ENCODE measurements at regions not wholly inside any gene's neighbourhood (a gene's known extent, or its start where the extent isn't known, plus 50 kb on each side); places are given as distances from the start of the nearest gene placed in this dataset.
"Not testable (repeated sequence)": the region's sequence is repeated elsewhere in the genome, so short reads cannot be mapped to it uniquely, and the experiment has no call there.

DNA sequence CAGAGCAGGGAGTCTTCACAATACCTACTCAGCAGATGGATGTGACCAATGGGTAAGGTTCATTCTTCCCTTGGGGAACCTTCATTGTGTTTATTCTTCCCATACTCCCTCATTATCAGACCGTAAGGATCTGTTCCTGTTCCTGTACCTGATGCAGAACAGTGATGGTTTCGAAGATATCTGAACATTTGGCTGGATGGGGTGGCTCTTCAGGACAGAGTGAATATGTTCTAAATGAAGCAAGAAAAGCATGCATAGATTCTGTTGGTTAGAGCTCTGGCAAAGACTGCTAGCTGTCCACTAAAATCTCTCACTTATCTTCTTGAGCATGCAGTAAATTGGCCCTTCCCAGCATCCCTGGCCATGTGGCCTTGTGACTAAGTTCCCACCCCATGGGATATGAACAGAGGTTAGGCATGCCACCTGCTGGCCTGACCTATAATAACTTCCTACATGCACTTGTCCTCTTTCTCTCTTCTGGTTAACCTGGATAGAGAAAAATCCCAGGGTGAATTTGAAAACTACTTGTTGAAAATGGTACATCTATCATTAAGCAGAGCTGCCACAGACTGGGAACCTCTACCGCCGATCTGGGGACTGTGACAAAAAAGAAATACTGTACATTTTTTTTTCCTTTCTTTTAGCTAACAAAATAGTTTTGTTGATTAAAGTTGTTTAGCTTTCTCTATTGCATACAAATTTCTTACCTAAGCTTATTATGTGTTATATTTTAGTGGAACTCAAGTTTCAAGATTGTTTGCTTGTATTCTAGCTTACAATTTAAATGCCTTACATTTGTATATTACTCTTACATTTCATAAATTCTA, 60.0 kb upstream of the BANK1 start:
- peak; percentile 39 for DNase-seq

DNA sequence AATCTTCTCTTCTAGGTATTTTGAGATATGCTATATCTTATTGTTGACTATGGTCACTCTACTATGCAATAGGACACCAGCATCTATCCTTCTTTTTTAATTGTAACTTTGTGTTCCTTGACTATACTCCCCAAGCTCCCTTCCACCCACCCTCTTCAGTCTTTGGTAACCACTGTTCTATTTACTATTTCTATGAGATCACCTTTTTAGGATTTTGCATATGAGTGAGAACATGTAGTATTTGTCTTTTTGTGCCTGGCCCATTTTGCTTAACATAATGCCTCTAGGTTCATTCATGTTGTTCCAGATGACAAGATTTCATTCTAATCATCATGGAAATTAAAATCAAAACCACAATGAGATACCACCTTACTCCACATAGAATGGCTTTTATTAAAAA, 63.3 kb upstream of the BANK1 start:
- DNase-seq = no peak

GRCh38 chr4:101724093-101724492, 66.4 kb upstream of the BANK1 start:
- DNase-seq = no peak

DNA sequence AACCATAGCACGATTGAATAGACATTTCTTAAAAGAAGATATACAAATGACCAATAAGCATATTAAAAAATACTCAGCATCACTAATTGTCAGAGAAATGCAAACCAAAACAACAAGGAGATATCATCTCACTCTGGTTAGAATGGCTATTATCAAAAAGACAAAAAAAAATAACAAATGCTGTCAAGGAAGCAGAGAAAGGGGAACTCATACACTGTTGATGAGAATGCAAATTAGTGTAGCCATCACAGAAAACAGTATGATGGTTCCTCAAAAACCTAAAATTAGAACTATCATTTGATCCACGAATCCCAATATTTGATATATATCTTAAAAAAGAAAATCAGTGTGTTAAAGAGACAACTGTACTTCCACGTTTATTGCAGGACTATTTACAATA, 71.7 kb upstream of the BANK1 start:
- DNase-seq = no peak

DNA sequence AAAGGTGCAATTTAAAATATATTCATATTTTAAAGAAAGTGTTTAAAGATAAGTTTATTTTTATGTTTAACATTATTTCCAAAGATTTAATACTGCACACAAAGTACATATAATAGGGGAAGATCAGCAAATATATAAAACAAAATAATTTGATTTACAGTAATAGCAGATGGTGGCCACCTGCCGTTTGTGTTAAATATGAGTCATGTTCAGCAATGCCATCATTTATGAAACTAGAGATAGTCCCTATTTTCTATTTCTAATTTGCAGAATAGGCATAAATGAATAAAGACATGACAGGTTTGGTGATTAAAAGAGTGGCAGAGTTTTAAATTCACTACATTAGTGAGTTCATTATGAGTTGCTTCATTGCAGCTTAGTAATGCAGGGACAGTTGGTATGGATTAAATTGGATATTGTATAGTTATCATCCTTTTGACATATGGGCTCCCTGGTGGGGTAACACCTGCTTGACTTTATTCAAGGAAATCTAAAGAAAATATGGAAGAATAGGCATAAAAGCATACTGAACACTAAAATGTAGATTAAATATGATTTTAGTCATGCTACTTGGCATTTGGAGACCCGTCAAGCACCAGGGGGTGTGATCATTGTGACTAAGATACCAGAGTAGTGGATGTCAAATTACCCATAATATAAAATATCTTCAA, 78.8 kb upstream of the BANK1 start:
- DNase-seq = peak; percentile 1

GRCh38 chr4:101710806-101711205, 79.7 kb upstream of the BANK1 start:
- DNase-seq = no peak

DNA sequence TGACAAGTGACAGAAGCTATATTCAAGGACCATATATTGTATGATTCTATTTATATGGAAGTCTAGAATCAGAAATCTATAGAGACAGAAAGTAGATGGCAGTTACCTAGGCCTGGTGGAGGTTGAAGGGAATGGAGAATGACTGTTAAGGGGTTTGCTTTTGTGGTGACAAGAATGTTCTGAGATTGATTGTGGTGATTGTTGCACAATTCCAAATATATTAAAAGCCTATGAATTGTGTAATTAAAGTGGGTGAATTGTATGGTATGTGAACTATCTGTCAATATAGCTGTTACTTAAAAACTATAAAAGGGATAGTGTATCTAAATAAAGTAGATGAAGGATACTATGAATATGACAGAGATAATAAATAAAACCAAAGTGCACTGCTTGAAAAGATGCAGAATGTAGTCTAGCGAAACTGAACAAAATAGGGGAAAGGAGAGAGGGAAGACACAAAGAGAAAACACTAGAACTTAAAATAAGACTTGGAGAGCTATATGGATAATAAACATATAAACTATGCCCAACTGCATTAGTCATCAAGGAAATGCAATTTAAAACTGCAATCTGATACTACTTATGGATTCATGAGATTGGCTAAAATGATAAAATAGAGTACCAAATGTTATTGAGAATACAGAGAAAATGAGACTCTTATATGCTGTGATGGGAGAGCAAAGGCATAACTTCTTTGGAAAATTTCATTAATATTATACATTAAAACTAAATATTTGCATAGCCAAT, 82.1 kb upstream of the BANK1 start:
- DNase-seq = no peak

- no peak for DNase-seq
Measured at GRCh38 chr4:101707596-101707995, 82.9 kb upstream of the BANK1 start.

DNA sequence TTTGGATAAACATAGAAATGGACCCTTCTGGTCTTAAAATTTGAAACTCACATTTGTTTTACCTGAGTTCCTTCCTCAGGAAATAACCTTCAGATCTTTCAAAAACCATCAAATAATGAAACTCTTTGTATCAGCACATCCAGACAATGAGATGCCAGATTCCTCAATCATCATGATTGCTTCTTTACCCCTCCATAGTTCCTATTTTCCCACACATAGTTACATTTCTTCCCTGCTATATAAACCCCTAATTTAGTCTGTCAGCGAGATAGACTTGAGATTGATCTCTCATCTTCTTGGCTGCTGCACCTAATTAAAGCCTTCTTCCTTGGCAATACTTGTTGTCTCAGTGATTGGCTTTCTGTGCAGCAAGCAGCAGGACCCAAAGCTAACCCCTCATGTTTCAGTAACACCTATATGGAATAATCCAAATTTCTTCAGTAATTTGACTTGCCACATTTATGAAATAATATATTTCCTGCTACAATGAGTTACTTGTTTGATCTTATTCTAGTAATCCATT, 83.9 kb upstream of the BANK1 start:
- DNase-seq = no peak

- DNase-seq = no peak
Measured at GRCh38 chr4:101701551-101701950, 89.0 kb upstream of the BANK1 start.

- DNase-seq = no peak
Measured at GRCh38 chr4:101699441-101700124, 90.9 kb upstream of the BANK1 start.

DNA sequence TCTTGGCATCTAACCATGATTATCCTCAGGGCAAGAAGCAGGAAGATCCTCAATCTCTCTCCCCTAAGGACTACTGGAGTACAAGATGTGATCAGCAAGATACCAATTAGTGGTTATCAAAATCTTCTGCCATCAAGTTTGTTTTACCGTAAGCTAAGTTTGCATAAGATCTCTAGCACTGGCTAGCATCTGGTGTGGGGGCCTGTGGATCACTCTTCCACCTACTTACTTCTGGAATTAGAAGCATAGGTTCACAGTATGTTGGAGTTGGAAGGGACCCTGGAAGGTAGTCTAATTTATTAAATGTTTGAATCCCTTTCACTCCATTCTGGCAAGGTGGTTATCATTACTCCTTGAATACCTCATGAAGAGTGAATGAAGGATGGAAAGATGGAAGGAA, 93.3 kb upstream of the BANK1 start:
- no peak for DNase-seq

- DNase-seq = no peak
Measured at GRCh38 chr4:101696276-101697010, 94.1 kb upstream of the BANK1 start.

DNA sequence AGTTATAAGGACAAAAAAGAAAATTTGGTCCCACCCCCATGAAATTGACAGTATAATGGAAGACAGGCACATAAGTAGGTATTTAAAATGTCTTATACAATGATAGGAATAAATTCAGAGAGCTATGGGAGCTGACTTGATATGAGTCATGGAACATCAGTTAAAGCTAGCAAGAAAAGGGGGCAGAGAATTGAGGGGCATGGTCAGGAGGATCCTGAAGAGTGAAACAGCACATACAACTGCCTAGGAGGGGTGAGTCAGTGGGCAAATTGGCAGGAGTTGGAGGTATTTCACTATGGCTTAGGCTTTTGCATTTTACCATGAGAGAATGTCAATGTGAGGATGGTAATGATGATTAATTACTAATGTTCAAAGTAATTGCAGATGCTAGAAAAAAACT, 95.4 kb upstream of the BANK1 start:
- DNase-seq = no peak

DNA sequence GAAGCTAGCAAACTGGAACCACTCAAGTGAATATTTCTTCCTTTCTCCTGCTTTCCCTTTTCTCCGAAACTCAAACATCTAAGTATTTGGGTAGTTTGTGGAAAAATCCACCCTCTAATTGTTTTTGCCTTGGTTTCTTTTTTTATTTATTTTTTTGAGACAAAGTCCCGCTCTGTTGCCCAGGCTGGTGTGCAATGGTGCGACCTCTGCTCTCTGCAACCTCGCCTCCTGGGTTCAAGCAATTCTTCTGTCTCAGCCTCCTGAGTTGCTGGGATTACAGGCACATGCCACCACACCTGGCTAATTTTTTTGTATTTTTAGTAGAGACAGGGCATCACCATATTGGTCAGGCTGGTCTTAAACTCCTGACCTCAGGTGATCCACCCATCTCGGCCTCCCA, 96.1 kb upstream of the BANK1 start:
- DNase-seq = not testable (repeated sequence)

DNA sequence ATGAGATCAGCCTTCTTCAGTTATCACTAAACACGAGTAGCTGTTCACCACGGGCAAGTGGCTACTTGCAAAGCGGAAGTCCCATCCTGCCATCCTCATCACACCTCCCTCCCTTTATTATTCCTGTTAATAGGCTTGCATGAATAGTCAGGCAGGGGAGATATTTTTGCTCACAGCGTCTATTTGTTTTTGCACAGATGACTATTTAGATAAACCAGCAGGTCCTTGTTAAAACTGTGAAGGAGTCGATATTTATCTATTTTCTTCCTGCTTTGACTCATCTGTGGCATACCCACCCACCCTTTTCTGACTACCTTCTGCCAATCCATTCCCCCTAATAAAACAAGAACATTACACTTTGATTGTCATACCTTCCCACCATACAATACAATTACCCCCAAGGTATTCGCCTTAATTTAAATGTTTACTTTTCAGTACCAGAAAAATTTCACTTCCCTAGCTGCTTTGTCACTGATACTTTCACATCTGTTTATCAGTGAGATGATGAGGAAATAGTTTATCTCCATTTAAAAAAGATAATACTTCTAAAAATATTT, 96.6 kb upstream of the BANK1 start:
- DNase-seq = no peak

DNA sequence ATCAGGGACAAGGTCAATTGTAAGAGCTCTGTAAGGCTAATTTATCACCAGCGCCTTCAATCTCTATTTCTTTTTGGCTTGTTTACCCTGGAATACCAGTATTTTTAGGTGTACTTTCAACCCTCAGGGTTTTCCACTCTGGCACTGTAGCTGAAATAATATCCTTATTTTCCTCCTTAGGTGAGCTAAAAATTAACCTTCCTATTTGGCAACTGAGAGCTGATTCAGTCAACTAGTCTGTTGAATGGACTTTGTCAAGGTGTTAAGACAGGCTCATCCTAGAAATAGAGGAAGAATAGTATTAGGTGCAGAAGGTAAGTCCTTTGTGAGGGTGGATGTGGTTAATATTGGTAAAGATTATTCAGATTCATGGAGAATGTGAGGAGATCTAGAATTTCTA, 101.3 kb upstream of the BANK1 start:
- no peak for DNase-seq

DNA sequence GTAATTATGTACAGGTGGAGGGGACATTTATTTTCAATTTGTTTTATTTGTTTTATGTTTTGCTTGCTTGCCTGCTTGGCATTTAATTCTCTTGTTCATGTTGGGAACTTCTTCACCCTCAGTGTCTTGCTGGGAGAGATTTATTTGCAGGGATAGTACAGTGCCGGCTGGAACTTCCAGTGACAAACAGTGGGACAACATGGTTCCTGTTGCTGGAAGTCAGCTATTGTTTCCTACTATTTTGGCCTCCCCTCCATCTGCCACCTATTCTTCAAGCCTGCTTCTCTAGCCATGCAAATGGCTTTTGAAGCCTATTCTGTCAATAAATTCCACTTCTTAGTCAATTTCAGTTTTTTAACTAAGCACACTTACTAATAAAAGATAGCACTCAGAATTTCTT, 105.4 kb upstream of the BANK1 start:
- DNase-seq = no peak

DNA sequence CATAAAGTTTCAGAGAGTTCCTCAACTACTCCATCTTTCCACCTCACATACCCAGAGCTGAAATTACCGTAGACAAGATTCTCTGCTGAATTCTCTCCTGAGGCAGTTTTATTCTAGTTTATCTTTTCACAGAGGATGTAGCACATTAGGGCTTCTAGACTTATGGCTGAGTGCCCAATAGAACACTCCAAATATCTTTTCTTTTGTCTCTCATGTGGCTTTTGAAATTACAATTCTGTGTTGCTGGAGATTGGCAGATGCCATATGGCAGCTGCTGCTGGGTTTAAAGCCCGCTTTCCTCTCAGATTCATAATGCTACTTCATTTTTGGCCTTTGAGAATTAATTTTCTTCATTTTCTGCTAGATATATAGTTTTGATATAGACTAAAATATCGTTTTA, 107.6 kb upstream of the BANK1 start:
- DNase-seq = no peak

DNA sequence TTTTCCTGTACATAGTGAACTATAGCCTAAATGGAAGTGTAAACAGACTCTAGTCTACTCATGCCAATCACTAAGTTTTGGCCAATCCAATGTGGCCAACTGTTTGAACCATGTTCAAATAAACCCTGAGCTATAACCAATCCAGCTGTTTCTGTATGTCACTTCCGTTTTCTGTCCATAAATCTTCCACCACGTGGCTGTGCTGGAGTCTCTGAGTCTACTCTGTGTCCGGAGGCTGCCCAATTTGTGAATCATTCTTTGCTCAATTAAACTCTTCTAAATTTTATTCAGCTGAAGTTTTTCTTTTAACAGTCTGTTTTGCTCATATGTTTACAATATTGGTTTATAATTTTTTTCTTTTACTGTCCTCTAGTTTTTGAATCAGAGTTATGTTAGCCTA, 112.3 kb upstream of the BANK1 start:
- no peak for DNase-seq

DNA sequence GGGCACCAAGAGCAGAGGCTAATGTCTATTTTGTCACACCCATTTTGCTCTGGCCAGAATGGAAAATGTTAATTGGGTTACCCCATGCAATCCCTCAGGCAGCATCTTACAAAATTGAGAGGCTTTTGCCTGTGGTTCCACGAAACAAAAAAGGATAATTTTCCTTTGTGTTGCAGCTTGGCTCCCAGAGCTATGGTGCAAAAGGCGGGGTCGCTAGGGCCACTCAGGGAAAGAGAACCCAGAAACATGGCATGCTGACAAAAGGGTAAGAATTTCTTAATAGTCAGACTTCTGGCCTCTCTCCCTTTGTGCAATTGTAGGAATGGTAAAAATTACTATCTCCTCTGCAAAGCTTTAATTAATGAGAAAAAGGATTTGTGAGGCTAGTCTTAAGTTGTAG, 119.6 kb upstream of the BANK1 start:
- no peak for DNase-seq

DNA sequence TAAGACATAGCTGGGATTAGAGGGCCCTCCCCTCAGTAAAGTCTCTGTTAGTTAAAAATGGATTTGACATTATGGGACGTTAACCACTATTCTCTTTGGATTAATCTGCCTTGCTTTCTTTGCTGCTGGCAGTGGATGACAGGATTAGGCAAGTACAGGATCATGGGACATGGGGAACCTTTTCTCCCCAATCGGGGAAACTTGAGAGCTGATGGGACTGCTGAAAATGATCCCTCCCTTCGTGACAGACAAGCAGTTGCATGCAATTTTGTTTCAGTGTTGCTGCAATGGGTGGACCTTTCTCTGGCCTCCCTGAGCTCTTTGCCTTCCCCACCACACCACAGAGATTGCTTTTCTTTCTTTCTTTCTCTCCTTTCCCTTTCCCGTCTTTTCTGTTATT, 120.2 kb upstream of the BANK1 start:
- DNase-seq = no peak
